SJSA1 (cell line): ENCODE measurements at regions not wholly inside any gene's neighbourhood (a gene's known extent, or its start where the extent isn't known, plus 50 kb on each side); places are given as distances from the start of the nearest gene placed in this dataset.

ENCODE experiments used
- DNase-seq, 2 experiments: peaks; one replicate each; pipeline ENCODE4 v3.0.0-alpha.2; 2015 to 2020; ENCODE audit warnings: low spot score in 2 of 2, low read depth in 1 of 2
- H3K27ac ChIP-seq: fragments of 250-450 bp; sonication (Bioruptor Pico); 2 replicates; pipeline ENCODE4 v1.5.1; 2020; ENCODE audit warnings: mild to moderate bottlenecking, moderate library complexity
- H3K27me3 ChIP-seq: fragments of 250-450 bp; sonication (Bioruptor Pico); replicated peaks from 2 replicates; pipeline ENCODE4 v1.5.1; 2020; ENCODE audit warnings: mild to moderate bottlenecking, moderate library complexity
- H3K36me3 ChIP-seq: fragments of 250-450 bp; sonication (Bioruptor Pico); 2 replicates; pipeline ENCODE4 v1.5.1; 2020; ENCODE audit warnings: mild to moderate bottlenecking
- H3K4me1 ChIP-seq: fragments of 250-450 bp; sonication (Bioruptor Pico); replicated peaks from 2 replicates; pipeline ENCODE4 v1.6.1; 2021; ENCODE audit warnings: mild to moderate bottlenecking
- H3K4me3 ChIP-seq: fragments of 250-450 bp; sonication (Bioruptor Pico); 2 replicates; pipeline ENCODE4 v1.5.1; 2020; ENCODE audit warnings: mild to moderate bottlenecking
- H3K9me3 ChIP-seq: fragments of 250-450 bp; sonication (Bioruptor Pico); replicated peaks from 2 replicates; pipeline ENCODE4 v1.5.1; 2020; ENCODE audit warnings: mild to moderate bottlenecking

DNA sequence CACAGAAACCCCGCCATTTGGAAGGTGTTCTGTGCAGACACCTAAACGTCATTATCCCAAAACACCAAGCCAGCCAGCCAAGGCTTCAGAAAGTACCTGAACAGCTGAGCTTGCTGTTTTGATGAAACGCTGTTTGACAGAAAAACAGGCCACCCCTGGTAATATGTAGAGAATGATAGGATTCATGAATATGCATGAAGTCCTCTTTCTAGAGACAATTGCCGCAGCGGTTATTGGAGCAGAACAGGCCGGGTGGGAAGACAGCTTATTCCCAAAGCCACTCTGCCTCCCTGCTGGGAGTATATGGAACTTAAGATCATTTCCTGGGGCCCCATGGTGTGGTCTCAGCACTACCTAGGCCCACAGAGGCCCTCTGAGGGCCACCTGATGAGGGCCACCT is 229.5 kb downstream of the UQCRFS1 start:
- Histone ChIP-seq H3K9me3 (no peaks in the 10 kb centered on the region; the same call in 1 of the 2 replicates), H3K4me1 (no peaks in the 10 kb centered on the region), H3K27ac (no peak overlapping the region), H3K4me3 (no peak overlapping the region), H3K36me3 (no peaks in the 10 kb centered on the region), H3K27me3 (no peaks in the 10 kb centered on the region)
- no peak for DNase-seq

DNA sequence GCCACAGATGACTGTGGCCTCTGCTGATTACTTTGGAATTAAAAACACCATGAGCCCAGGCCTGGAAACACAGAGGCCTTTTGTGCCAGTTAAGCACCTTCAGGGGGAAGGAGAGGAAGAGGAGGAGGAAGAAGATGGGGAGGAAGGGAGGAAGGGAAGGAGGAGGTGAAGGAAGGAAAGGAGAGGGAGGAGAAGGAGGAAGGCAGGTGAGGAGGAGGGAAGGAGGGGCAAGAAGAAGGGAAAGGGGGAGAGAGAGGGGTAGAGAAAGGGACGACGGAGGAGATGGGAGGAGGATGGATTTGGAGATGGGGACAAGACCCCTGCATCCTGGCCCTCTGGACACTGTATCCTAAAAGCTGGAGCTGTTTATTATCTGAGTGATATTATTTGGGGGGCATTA is 231.0 kb downstream of the UQCRFS1 start:
- no peaks in the 10 kb centered on the region for H3K36me3 ChIP-seq
- no peaks in the 10 kb centered on the region for H3K27me3 ChIP-seq
- no peaks in the 10 kb centered on the region; the same call in 1 of the 2 replicates for H3K9me3 ChIP-seq
- H3K4me3 ChIP-seq = no peak overlapping the region
- no peak for DNase-seq
- no peak overlapping the region for H3K27ac ChIP-seq
- no peaks in the 10 kb centered on the region for H3K4me1 ChIP-seq

DNA sequence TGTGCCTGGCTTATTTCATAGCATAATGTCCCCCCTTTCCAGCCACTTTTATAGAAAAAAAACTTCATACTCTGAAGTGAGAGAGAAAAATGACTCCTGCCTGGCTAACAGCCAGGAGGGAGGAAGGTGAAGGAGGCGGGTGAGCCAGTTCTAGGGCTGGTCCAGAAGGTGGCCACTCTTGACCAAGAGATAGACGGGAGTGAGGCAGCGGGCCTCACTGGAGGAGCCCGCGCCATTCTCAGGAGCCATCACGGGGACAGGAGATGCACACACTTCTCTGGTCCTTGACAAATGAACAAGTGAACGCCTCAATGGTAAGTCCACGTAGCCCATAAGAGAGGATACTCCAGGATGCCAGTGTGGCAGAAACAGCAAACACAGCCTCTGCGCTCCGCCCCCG is 231.4 kb downstream of the UQCRFS1 start:
- no peak overlapping the region for H3K27ac ChIP-seq
- H3K4me1 ChIP-seq = no peaks in the 10 kb centered on the region
- no peak overlapping the region for H3K4me3 ChIP-seq
- no peaks in the 10 kb centered on the region for H3K27me3 ChIP-seq
- DNase-seq = no peak
- H3K9me3 ChIP-seq = no peaks in the 10 kb centered on the region; the same call in 1 of the 2 replicates
- no peaks in the 10 kb centered on the region for H3K36me3 ChIP-seq

DNA sequence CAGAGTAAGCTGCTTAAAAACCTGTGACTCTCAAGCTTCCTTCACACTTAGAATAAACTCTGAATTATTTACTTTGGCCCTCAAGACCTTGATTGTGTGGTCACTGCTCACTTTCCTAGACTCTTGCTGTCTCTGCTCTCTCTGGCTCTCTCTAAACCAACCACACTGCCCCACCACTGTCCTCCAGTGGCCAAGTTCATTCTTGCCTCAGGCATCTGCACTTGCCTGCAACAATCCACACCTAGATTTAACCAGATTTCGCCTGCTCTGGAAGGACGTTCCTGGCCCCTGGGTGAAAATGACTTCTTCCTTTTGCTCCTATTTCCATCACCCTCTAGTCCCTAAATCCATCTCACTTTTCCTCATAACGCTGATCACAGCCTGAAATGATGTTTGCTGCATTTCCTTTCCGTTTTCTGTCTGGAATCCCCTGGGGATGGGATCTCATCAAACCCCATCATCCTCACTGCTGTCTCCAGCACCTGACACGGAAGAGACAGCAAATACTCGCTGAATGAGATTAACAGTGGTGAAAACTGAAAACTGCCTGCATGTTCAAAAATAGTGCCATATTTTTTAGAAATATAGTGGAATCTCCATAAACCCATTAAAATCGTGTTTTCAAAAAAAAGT is 232.6 kb downstream of the UQCRFS1 start:
- H3K4me3 ChIP-seq = no peak overlapping the region
- H3K27ac ChIP-seq = no peak overlapping the region
- H3K27me3 ChIP-seq = no peaks in the 10 kb centered on the region
- H3K9me3 ChIP-seq = no peaks in the 10 kb centered on the region; the same call in 1 of the 2 replicates
- H3K36me3 ChIP-seq = no peaks in the 10 kb centered on the region
- H3K4me1 ChIP-seq = no peaks in the 10 kb centered on the region
- DNase-seq = no peak

DNA sequence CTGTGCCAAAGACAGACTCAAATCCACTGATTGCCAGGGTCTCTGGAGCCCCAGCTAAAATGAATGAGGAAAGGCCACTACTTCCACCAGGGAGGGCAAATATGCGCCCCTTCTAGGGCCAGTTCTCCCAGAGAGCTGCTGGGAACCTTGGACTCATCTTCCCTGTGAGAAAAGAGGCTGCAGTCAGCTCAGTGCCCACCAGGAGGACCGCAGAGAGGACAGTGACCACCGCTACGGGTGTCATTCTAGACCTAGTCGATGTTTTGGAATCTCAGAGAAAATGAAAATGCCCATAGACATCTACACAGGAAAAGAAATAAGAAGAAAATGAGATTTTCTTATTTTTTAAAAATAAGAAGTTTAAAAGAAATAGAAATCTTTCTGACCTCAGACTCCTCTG is 235.1 kb downstream of the UQCRFS1 start:
- no peaks in the 10 kb centered on the region for H3K4me1 ChIP-seq
- no peaks in the 10 kb centered on the region for H3K36me3 ChIP-seq
- no peak overlapping the region for H3K27ac ChIP-seq
- H3K9me3 ChIP-seq = no peaks in the 10 kb centered on the region; the same call in 1 of the 2 replicates
- DNase-seq = no peak
- H3K27me3 ChIP-seq = no peaks in the 10 kb centered on the region
- H3K4me3 ChIP-seq = no peak overlapping the region

DNA sequence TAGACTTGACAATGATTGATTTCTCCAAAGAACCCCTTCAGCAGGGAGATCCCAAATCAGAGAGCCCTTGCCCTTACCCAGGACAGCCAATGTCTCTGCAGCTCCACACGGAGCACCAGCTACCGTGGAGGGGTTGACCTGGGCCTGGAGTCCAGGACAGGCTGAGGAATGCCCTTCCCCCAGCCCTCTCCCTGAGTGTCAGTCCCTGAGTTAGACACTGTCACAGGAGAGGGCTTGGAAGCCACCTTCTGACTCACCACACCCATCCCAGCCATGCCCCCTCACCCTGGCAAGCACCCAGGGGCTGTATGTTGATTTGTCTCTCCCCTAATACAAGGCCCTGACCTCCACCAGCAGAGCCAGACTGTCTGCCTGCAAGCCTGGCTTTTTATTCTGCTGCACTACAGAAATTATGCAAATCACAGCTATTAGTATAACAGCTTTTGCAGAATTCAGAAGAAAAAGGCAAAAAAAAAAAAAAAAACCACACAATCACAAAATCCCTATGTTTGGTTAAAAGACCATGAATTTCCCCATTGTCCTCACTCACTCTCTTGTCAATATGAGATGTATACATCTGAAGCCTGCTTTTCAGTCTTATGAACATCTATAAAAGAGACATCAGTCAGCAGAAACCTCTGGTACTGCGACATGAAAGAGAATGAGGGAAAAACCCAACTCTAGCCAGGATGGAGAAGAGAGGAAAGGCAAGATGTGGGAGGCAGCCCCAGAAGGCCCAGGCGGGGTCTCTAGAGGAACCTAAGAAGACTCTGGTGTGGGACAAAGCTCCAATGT is 240.7 kb downstream of the UQCRFS1 start:
- no peak for DNase-seq
- H3K27ac ChIP-seq = no peak overlapping the region
- H3K4me3 ChIP-seq = no peak overlapping the region
- H3K9me3 ChIP-seq = no peaks in the 10 kb centered on the region
- no peaks in the 10 kb centered on the region for H3K36me3 ChIP-seq
- no peaks in the 10 kb centered on the region for H3K27me3 ChIP-seq
- H3K4me1 ChIP-seq = no peaks in the 10 kb centered on the region

DNA sequence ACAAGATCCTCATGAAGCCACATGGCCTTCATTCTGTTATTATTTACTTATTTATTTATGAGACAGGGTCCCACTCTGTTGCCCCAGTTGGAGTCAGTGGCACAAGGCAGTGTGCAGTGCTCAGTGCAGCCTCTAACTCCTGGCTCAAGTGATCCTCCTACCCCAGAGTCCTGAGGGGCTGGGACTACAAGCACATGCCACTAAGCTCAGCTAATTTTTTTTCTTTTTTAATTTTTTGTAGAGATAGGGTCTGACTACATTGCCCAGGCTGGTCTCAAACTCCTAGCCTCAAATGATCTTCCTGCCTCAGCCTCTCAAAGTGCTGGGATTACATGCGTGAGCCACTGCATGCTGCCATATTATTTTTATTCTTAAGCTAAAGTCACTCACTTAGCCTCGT is 241.4 kb downstream of the UQCRFS1 start:
- no peaks in the 10 kb centered on the region for H3K36me3 ChIP-seq
- DNase-seq = no peak

DNA sequence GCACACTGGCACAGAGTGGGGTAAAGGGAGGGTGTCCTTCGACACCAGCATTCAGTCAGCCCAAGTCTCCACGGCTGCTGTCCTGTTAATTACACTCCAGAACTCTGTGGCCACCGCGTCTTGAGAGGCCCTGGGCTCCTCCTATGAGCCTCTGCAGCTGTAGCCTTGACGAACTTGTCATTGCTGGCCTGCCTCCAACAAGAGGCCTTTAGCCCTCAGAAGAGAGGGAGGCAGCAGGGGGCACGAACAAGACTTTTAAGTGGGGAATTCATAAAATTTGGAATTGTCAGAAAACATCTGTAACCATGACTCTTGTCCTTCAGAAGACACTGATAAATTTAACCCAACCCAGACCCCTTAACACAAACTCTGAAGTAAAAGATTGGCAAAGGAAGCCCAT is 241.9 kb downstream of the UQCRFS1 start:
- no peak for DNase-seq
- H3K27ac ChIP-seq = no peak overlapping the region
- H3K27me3 ChIP-seq = no peaks in the 10 kb centered on the region

More for the DNA sequence above, 241.4 kb downstream of the UQCRFS1 start:
- no peaks in the 10 kb centered on the region for H3K27me3 ChIP-seq
- H3K4me3 ChIP-seq = no peak overlapping the region
- no peaks in the 10 kb centered on the region for H3K4me1 ChIP-seq
- no peak overlapping the region for H3K27ac ChIP-seq
- no peaks in the 10 kb centered on the region for H3K9me3 ChIP-seq

DNA sequence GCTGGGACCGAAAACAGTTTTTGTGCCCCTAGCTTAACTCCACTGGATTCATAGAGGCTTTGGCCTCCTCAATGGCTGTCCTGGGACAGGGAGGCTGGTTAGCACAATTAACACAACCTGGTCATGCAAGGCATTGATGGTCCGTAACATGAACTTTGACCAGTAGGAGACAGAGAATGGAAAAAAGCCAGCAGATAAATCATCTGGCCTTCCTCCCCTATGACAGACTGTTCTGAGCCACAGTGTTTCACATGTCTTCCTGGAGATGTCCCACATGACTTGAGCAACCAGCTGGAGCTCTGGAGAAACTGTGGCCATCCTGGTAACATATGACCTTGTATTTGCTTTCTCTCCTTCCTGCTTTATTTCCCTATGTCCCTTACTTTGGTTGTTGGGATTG is 244.2 kb downstream of the UQCRFS1 start:
- no peaks in the 10 kb centered on the region for H3K27me3 ChIP-seq
- H3K4me1 ChIP-seq = no peaks in the 10 kb centered on the region
- no peaks in the 10 kb centered on the region for H3K9me3 ChIP-seq
- H3K36me3 ChIP-seq = no peaks in the 10 kb centered on the region
- no peak overlapping the region for H3K27ac ChIP-seq
- H3K4me3 ChIP-seq = no peak overlapping the region
- no peak for DNase-seq

More for the DNA sequence above, 241.9 kb downstream of the UQCRFS1 start:
- no peaks in the 10 kb centered on the region for H3K4me1 ChIP-seq
- no peaks in the 10 kb centered on the region for H3K9me3 ChIP-seq
- H3K36me3 ChIP-seq = no peaks in the 10 kb centered on the region
- no peak overlapping the region for H3K4me3 ChIP-seq

DNA sequence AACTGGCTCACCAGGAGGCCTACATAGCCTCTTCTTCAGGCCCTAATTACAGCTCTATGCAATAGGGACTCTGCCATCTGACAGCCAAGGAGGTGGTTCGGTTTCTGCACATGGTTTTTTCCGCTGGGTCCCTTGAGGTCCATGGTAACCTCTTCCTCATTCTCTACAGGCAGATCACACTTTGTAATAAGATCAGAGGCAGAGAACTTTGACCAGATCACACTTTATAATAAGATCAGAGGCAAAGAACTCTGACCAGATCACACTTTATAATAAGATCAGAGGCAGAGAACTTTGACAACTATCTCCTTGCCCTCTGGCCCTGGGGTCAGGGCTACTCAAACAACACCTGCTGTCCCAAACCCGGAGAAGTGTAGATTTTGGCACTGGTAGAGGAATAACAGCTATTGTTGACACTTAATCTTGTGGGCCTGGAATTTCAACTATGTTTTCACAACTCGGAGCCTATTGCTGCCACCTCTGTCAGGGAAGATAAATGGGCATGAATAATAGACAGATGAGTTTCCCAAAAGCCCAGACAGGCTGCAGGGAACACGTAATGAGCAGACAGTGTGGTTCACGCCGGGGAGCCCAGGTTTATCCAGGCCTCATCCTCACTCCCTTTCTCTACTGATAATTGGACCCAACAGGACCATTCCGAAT is 246.1 kb downstream of the UQCRFS1 start:
- H3K9me3 ChIP-seq = no peaks in the 10 kb centered on the region
- no peaks in the 10 kb centered on the region for H3K36me3 ChIP-seq
- no peaks in the 10 kb centered on the region for H3K4me1 ChIP-seq
- DNase-seq = no peak
- H3K27me3 ChIP-seq = no peaks in the 10 kb centered on the region
- no peak overlapping the region for H3K4me3 ChIP-seq
- H3K27ac ChIP-seq = no peak overlapping the region

DNA sequence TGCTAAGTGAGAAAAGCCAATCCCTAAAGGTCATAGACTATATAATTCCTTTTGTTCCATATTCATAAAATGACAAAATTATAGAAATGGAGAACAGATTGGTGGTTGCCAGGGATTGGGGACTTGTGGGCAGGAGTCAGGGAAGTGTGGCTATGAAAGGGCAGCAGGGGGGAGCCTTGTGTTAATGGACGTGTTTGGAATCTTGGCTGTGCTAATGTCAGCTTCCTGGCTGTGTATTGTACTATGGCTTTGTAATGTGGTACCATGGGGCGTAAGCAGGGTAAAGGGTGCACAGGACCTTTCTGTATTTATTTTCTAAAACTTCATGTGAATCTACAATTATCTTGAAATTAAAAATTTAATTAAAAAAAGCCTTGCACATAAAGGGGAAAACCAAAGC is 248.5 kb downstream of the UQCRFS1 start:
- Histone ChIP-seq H3K4me3 (no peak overlapping the region), H3K27ac (no peak overlapping the region), H3K9me3 (no peaks in the 10 kb centered on the region), H3K36me3 (no peaks in the 10 kb centered on the region), H3K27me3 (no peaks in the 10 kb centered on the region), H3K4me1 (0 out of 2 replicates have a peak, but pooled peaks cover 3% of the 10 kb centered on the region)
- no peak for DNase-seq

DNA sequence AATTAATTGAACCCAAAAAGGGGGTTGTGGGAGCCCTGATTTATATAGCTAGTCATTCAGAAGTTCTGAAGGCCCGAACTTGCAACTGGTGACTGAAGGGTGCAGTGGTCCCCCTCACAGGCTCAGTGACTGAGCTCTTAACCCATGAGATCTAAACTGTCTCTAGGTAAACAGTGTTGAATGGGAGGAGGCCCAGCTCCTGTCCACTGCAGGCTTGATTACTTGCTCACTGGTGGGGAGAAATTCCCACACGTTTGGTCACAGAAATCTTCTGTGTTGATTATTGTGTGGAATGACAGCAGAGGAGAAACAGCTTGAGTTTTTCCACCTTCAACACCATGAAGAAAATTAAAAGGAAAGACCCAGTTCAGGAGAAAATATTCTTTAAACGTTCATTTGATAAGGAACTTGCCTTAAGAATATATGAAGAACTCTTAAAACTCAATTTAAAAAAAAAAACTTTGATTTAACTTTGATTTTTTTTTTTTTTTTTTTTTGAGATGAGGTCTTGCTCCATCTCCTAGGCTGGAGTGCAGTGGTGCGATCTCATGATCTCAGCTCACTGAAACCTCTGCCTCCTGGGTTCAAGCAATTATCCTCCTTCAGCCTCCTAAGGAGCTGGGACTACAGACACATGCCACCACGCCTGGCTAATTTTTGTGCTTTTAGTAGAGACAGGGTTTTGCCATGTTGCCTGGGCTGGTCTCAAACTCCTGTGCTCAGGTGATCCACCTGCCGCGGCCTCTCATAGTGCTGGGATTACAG is 249.3 kb downstream of the UQCRFS1 start:
- H3K4me3 ChIP-seq = no peak overlapping the region
- H3K4me1 ChIP-seq = 0 out of 2 replicates have a peak, but pooled peaks cover 3% of the 10 kb centered on the region
- H3K9me3 ChIP-seq = no peaks in the 10 kb centered on the region
- no peaks in the 10 kb centered on the region for H3K36me3 ChIP-seq
- no peaks in the 10 kb centered on the region for H3K27me3 ChIP-seq
- no peak overlapping the region for H3K27ac ChIP-seq
- no peak for DNase-seq

DNA sequence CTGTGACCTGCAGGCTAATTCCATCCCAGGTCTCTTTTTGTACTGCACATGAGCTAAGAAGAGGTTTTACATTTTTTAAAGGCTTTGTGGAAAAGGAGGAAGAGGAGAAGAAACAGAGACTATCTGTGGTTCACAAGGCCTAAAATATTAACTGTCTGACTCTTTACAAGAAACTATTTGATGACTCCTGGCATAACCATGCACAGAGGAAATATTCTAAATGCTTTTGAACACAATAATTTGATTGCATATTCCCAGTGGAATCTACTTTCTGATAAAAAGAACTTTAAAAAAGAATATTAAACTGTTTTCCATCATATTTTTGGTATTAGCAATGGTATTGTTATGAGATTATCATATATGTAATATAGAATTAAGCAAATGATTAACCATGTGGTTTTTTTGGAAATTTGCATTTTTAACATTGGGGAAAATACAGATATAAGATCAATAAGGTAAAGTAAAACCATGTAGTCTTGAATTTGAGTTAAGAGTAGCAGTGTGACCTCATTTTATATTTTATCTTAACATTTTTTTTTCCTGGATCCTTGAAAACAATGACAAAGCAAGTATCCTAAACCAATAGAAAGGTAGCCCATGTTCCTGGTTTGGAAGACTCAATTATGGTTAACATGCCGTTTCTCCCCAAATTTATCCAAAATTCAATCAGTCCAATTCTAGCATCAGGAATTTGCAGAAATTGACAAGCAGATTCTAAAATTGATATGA is 251.0 kb downstream of the UQCRFS1 start:
- no peaks in the 10 kb centered on the region for H3K36me3 ChIP-seq
- DNase-seq = peak in 1 of 2 experiments; percentile 18
- 0 out of 2 replicates have a peak, but pooled peaks cover 3% of the 10 kb centered on the region for H3K4me1 ChIP-seq
- no peaks in the 10 kb centered on the region for H3K9me3 ChIP-seq
- no peaks in the 10 kb centered on the region for H3K27me3 ChIP-seq
- no peak overlapping the region for H3K4me3 ChIP-seq
- peak overlapping the region; percentile 60 for H3K27ac ChIP-seq
